Stomach (tissue), 4 donors: ENCODE measurements at regions not wholly inside any gene's neighbourhood (a gene's known extent, or its start where the extent isn't known, plus 50 kb on each side); places are given as distances from the start of the nearest gene placed in this dataset.

ENCODE experiments used
- POLR2AphosphoS5 ChIP-seq, 3 donors: sonication (generic); formaldehyde crosslinking; IDR thresholded peaks; one replicate each; pipeline ENCODE4 v1.6.1; 2016; ENCODE audit warnings: antibody characterized with exemption in 3 of 3
- TF ChIP-seq, protein P1 (sequence below), 7 experiments: fragments of 450-650 bp in 4 of 7; fragments of 200-600 bp in 3 of 7; sonication (generic) in 3 of 7; IDR thresholded peaks; one replicate each; pipeline ENCODE4 v1.5.1; 2016 to 2019; ENCODE audit warnings: antibody characterized with exemption in 7 of 7, control low read depth in 2 of 7, mild to moderate bottlenecking in 1 of 7

DNA sequence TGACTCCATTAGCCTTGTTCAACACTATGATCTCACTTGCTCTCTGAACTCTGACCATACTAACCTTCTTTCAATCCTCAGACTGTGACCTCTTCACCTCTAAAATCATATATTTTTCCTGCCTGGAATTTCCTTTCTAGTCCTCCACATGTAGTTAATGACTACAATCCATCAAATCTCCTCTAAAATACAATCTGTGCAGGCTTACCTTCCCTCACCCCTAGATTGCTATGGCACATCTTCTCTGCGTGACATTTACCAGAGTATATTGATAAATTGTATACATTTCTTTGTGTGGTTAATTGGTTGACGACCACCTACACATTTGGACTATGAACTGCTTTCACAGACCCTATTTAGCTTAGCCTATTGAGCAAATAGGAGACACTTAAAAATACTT, 1330.2 kb upstream of the TENM4 start:
- TF ChIP-seq, protein P1, sequence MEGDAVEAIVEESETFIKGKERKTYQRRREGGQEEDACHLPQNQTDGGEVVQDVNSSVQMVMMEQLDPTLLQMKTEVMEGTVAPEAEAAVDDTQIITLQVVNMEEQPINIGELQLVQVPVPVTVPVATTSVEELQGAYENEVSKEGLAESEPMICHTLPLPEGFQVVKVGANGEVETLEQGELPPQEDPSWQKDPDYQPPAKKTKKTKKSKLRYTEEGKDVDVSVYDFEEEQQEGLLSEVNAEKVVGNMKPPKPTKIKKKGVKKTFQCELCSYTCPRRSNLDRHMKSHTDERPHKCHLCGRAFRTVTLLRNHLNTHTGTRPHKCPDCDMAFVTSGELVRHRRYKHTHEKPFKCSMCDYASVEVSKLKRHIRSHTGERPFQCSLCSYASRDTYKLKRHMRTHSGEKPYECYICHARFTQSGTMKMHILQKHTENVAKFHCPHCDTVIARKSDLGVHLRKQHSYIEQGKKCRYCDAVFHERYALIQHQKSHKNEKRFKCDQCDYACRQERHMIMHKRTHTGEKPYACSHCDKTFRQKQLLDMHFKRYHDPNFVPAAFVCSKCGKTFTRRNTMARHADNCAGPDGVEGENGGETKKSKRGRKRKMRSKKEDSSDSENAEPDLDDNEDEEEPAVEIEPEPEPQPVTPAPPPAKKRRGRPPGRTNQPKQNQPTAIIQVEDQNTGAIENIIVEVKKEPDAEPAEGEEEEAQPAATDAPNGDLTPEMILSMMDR (IDR thresholded peaks at IDR 0.05), result no peak
- no peak for TF ChIP-seq POLR2AphosphoS5 (IDR thresholded peaks at IDR 0.05)
